HCT116 (cell line): ENCODE measurements at regions not wholly inside any gene's neighbourhood (a gene's known extent, or its start where the extent isn't known, plus 50 kb on each side); places are given as distances from the start of the nearest gene placed in this dataset.

Source experiments
- ATAC-seq: fragments of 200-7000 bp; cut with Tn5 transposase; 2 replicates; pipeline ENCODE4 v1.9.1; 2020; ENCODE audit warnings: mild to moderate bottlenecking, moderate library complexity
- BruUV-seq: library from RNA; stranded (reverse); fragments of 400-500 nt; replicated peaks from 2 replicates; lab custom pipeline; 2021; lab: Mats Ljungman, UMichigan
- CTCF ChIA-PET: fragments of 300-600 bp; sonication (Branson Sonifier 250); formaldehyde crosslinking; loops from one replicate; lab custom pipeline; 2021; ENCODE audit warnings: antibody characterized with exemption; lab: Charles Lee
- POLR2A ChIA-PET: fragments of 300-600, 350-600 bp; sonication (Branson Sonifier 250); formaldehyde crosslinking; loops from one replicate; lab custom pipeline; 2021; ENCODE audit warnings: antibody characterized with exemption; lab: Charles Lee
- RAD21 ChIA-PET, 2 experiments: fragments of 300-600 bp; sonication (Branson Sonifier 250); formaldehyde crosslinking; loops; one replicate each; lab custom pipeline; 2023; ENCODE audit warnings: low total read pairs in 2 of 2; ENCODE audit not compliant: uncharacterized antibody in 2 of 2, unreplicated experiment in 2 of 2, low non-redundant PET in 1 of 2; lab: Charles Lee
- DNase-seq: peaks from one replicate; pipeline ENCODE4 v3.0.0-alpha.2; 2010; ENCODE audit warnings: low read depth, low spot score
- H2AFZ ChIP-seq: fragments of 200-600 bp; shearing (Covaris generic), sonication (generic); 2 replicates; pipeline ENCODE4 v1.6.1; 2017; ENCODE audit warnings: low read depth, mixed run types, mixed read lengths, antibody characterized with exemption, low read length; ENCODE audit not compliant: poor library complexity, severe bottlenecking
- H3K27ac ChIP-seq: 2 replicates; pipeline ENCODE4 v1.5.1; 2012; ENCODE audit warnings: low read depth, low read length
- H3K27me3 ChIP-seq: fragments of 200-600 bp; sonication (generic); 2 replicates; pipeline ENCODE4 v1.6.1; 2016; ENCODE audit warnings: mixed run types, low read length, mixed read lengths; ENCODE audit not compliant: insufficient read depth
- H3K36me3 ChIP-seq, 2 experiments: fragments of 200-500 bp in 1 of 2; fragments of 200-600 bp in 1 of 2; sonication (Bioruptor generic) in 1 of 2; sonication (generic) in 1 of 2; 2 replicates each; pipeline versions ENCODE4 v1.5.1 to v1.6.1; 2014 to 2016; ENCODE audit warnings: low read length in 2 of 2, inconsistent platforms in 1 of 2, mixed read lengths in 1 of 2, mixed run types in 1 of 2; ENCODE audit not compliant: insufficient read depth in 2 of 2, control insufficient read depth in 1 of 2
- H3K4me1 ChIP-seq, 2 experiments: fragments of 200-600 bp in 1 of 2; sonication (generic) in 1 of 2; 2 replicates each; pipeline versions ENCODE4 v1.5.1 to v1.6.1; 2012 to 2017; ENCODE audit warnings: low read length in 2 of 2, inconsistent platforms in 1 of 2, mild to moderate bottlenecking in 1 of 2, mixed read lengths in 1 of 2, mixed run types in 1 of 2, moderate library complexity in 1 of 2; ENCODE audit not compliant: insufficient read depth in 2 of 2, control insufficient read depth in 1 of 2
- H3K4me2 ChIP-seq: fragments of 200-600 bp; sonication (generic); 2 replicates; pipeline ENCODE4 v1.6.1; 2017; ENCODE audit warnings: mixed run types, low read length, mixed read lengths
- H3K4me3 ChIP-seq, 2 experiments: fragments of 200-600 bp in 1 of 2; sonication (generic) in 1 of 2; replicated peaks in 1 of 2; 2 replicates each; pipeline ENCODE4 v1.5.1; 2011 to 2016; ENCODE audit warnings: low read length in 2 of 2, control low read depth in 1 of 2, low read depth in 1 of 2, mild to moderate bottlenecking in 1 of 2, mixed read lengths in 1 of 2, mixed run types in 1 of 2
- H3K79me2 ChIP-seq: fragments of 200-600 bp; sonication (generic); 2 replicates; pipeline ENCODE4 v1.6.1; 2017; ENCODE audit warnings: mild to moderate bottlenecking, mixed run types, low read length, moderate library complexity, mixed read lengths; ENCODE audit not compliant: insufficient read depth
- H3K9ac ChIP-seq: fragments of 200-600 bp; sonication (generic); 2 replicates; pipeline ENCODE4 v1.6.1; 2016; ENCODE audit warnings: low read length, mixed read lengths
- H3K9me2 ChIP-seq: fragments of 200-600 bp; sonication (generic), shearing (Covaris generic); 2 replicates; pipeline ENCODE4 v1.6.1; 2017; ENCODE audit warnings: mixed run types, mild to moderate bottlenecking, moderate library complexity; ENCODE audit not compliant: insufficient read depth
- H3K9me3 ChIP-seq, 2 experiments: fragments of 200-500 bp in 1 of 2; fragments of 200-600 bp in 1 of 2; sonication (Bioruptor generic) in 1 of 2; sonication (generic) in 1 of 2; 2 replicates each; pipeline ENCODE4 v1.6.1; 2014 to 2017; ENCODE audit warnings: low read length in 2 of 2, mixed read lengths in 2 of 2, inconsistent platforms in 1 of 2, low read depth in 1 of 2, mild to moderate bottlenecking in 1 of 2, mixed run types in 1 of 2, moderate library complexity in 1 of 2; ENCODE audit not compliant: control insufficient read depth in 1 of 2, insufficient read depth in 1 of 2
- H4K20me1 ChIP-seq: fragments of 200-600 bp; sonication (generic), shearing (Covaris generic); 2 replicates; pipeline ENCODE4 v1.6.1; 2017; ENCODE audit warnings: mixed run types, mild to moderate bottlenecking, moderate library complexity; ENCODE audit not compliant: insufficient read depth
- ATF3 ChIP-seq: IDR thresholded peaks from 2 replicates; pipeline ENCODE4 v1.6.1; 2012
- CEBPB ChIP-seq: IDR thresholded peaks from 2 replicates; pipeline ENCODE4 v1.6.1; 2012; ENCODE audit warnings: low read depth
- SRF ChIP-seq: IDR thresholded peaks from 2 replicates; pipeline ENCODE4 v1.6.1; 2012; ENCODE audit warnings: low read depth
- YY1 ChIP-seq: IDR thresholded peaks from 2 replicates; pipeline ENCODE4 v1.6.1; 2011; ENCODE audit warnings: low read length, low read depth, moderate library complexity, mild to moderate bottlenecking; ENCODE audit not compliant: insufficient replicate concordance; ENCODE audit errors: extremely low read depth
- ZBTB33 ChIP-seq: IDR thresholded peaks from 2 replicates; pipeline ENCODE4 v1.6.1; 2011; ENCODE audit warnings: mild to moderate bottlenecking, low read length, moderate library complexity; ENCODE audit not compliant: insufficient replicate concordance; ENCODE audit errors: extremely low read depth
- ZFX ChIP-seq: fragments of 450-650 bp; IDR thresholded peaks from 2 replicates; pipeline ENCODE4 v1.6.1; 2017
- intact Hi-C: fragments of 100-400 bp; cut with micrococcal nuclease; formaldehyde crosslinking; loops from 2 replicates; pipeline ENCODE4 v1.10.0; 2022

GRCh38 chr12:76153616-76154015 is 69.1 kb upstream of the NAP1L1 start:
- H3K4me3 ChIP-seq: no peak overlapping the region
- CTCF ChIA-PET: no interaction called here
- H3K4me2 ChIP-seq: no peak overlapping the region
- no peaks in the 10 kb centered on the region for H3K36me3 ChIP-seq
- H3K4me1 ChIP-seq: peaks cover 0 to 4% of the 10 kb centered on the region in 2 experiments; a peak in 2 of 4 replicates
- no peaks in the 10 kb centered on the region for H3K9me2 ChIP-seq
- no peaks in the 10 kb centered on the region for H3K9me3 ChIP-seq
- H4K20me1 ChIP-seq: no peaks in the 10 kb centered on the region
- POLR2A ChIA-PET: no interaction called here
- intact Hi-C loops: no loop called here
- H3K9ac ChIP-seq: no peak overlapping the region
- H3K27me3 ChIP-seq: no peaks in the 10 kb centered on the region
- ATAC-seq: no peak
- H3K79me2 ChIP-seq: no peaks in the 10 kb centered on the region
- TF ChIP-seq ATF3 (no peak), ZFX (no peak), CEBPB (no peak)
- H3K27ac ChIP-seq: no peak overlapping the region
- no TSS peak for BruUV-seq
- RAD21 ChIA-PET: no interaction called here
- DNase-seq: no peak
- no peak overlapping the region for H2AFZ ChIP-seq

- Histone ChIP-seq H2AFZ (no peak overlapping the region), H3K4me1 (no peaks in the 10 kb centered on the region), H3K4me2 (no peak overlapping the region), H3K9ac (no peak overlapping the region), H3K27ac (no peak overlapping the region), H3K4me3 (no peak overlapping the region), H3K27me3 (no peaks in the 10 kb centered on the region), H4K20me1 (no peaks in the 10 kb centered on the region), H3K36me3 (no peaks in the 10 kb centered on the region), H3K9me2 (no peaks in the 10 kb centered on the region), H3K79me2 (no peaks in the 10 kb centered on the region), H3K9me3 (no peaks in the 10 kb centered on the region)
- DNase-seq: no peak
- TF ChIP-seq SRF: no peak
- TF ChIP-seq YY1: no peak
- TF ChIP-seq ZBTB33: no peak
- BruUV-seq: no TSS peak
- CTCF ChIA-PET: no interaction called here
- RAD21 ChIA-PET: no interaction called here
- POLR2A ChIA-PET: no interaction called here
- intact Hi-C loops: no loop called here
- no peak for ATAC-seq
These were observed 67.8 kb upstream of the NAP1L1 start for GRCh38 chr12:76152181-76152807.
